CD14-positive monocyte (primary cell): ENCODE measurements at regions not wholly inside any gene's neighbourhood (a gene's known extent, or its start where the extent isn't known, plus 50 kb on each side); places are given as distances from the start of the nearest gene placed in this dataset.

Experiments used
- DNase-seq, 3 donors: peaks; one replicate each; pipeline ENCODE4 v3.0.0-alpha.2; 2011 to 2022
- H2AFZ ChIP-seq: 2 replicates; pipeline ENCODE4 v1.6.0; 2012; ENCODE audit warnings: mild to moderate bottlenecking, low read depth, low read length, inconsistent platforms; ENCODE audit not compliant: insufficient read depth, poor library complexity, severe bottlenecking
- H3K27ac ChIP-seq, 2 donors: 1 replicate in 1 of 2; 2 replicates in 1 of 2; pipeline ENCODE4 v1.5.1; 2012 to 2013; ENCODE audit warnings: low read length in 2 of 2, control low read depth in 1 of 2, inconsistent platforms in 1 of 2, low read depth in 1 of 2, mild to moderate bottlenecking in 1 of 2
- H3K27me3 ChIP-seq, 2 donors: one replicate each; pipeline versions ENCODE4 v1.6.0 to v1.6.1; 2011 to 2013; ENCODE audit warnings: low read length in 2 of 2; ENCODE audit not compliant: control insufficient read depth in 2 of 2, insufficient read depth in 2 of 2
- H3K36me3 ChIP-seq, 2 donors: replicated peaks in 1 of 2; 1 replicate in 1 of 2; 2 replicates in 1 of 2; pipeline versions ENCODE4 v1.5.1 to v1.6.1; 2012 to 2013; ENCODE audit warnings: low read length in 2 of 2, control low read depth in 1 of 2, inconsistent platforms in 1 of 2, mild to moderate bottlenecking in 1 of 2; ENCODE audit not compliant: insufficient read depth in 2 of 2, control insufficient read depth in 1 of 2
- H3K4me1 ChIP-seq, 2 donors: 1 replicate in 1 of 2; 2 replicates in 1 of 2; pipeline versions ENCODE4 v1.5.1 to v1.6.1; 2012 to 2013; ENCODE audit warnings: low read length in 2 of 2, control low read depth in 1 of 2, inconsistent platforms in 1 of 2, mild to moderate bottlenecking in 1 of 2, moderate library complexity in 1 of 2; ENCODE audit not compliant: insufficient read depth in 2 of 2, control insufficient read depth in 1 of 2
- H3K4me2 ChIP-seq: replicated peaks from 2 replicates; pipeline ENCODE3; 2012; ENCODE audit warnings: low read length, moderate library complexity, mild to moderate bottlenecking; ENCODE audit not compliant: poor library complexity, severe bottlenecking; ENCODE audit errors: extremely low read depth
- H3K4me3 ChIP-seq, 3 experiments: fragments of 200-600 bp in 1 of 3; sonication (generic) in 1 of 3; replicated peaks in 1 of 3; 1 replicate in 2 of 3; 2 replicates in 1 of 3; pipeline ENCODE4 v1.5.1; 2011 to 2013; ENCODE audit warnings: low read length in 3 of 3, mild to moderate bottlenecking in 3 of 3, control low read depth in 2 of 3, low read depth in 2 of 3, inconsistent platforms in 1 of 3, moderate library complexity in 1 of 3
- H3K79me2 ChIP-seq: 2 replicates; pipeline ENCODE4 v1.6.0; 2012; ENCODE audit warnings: mild to moderate bottlenecking, control low read depth, inconsistent platforms, low read length, moderate library complexity; ENCODE audit not compliant: insufficient read depth
- H3K9ac ChIP-seq: 2 replicates; pipeline ENCODE4 v1.6.0; 2017; ENCODE audit warnings: low read length, mild to moderate bottlenecking; ENCODE audit not compliant: insufficient read depth, poor library complexity, severe bottlenecking
- H3K9me3 ChIP-seq, 2 donors: replicated peaks in 1 of 2; 1 replicate in 1 of 2; 2 replicates in 1 of 2; pipeline versions ENCODE4 v1.5.1 to v1.6.1; 2012 to 2013; ENCODE audit warnings: low read length in 2 of 2, control low read depth in 1 of 2; ENCODE audit not compliant: control insufficient read depth in 1 of 2, insufficient read depth in 1 of 2
- H4K20me1 ChIP-seq: 2 replicates; pipeline ENCODE4 v1.6.0; 2012; ENCODE audit warnings: mild to moderate bottlenecking, low read length, control low read depth, moderate library complexity; ENCODE audit not compliant: insufficient read depth
- H3K27ac Mint-ChIP-seq, 7 donors: one replicate each; pipeline ENCODE4 v1.8.0; 2020; ENCODE audit warnings: mild to moderate bottlenecking in 7 of 7, mixed read lengths in 7 of 7, moderate library complexity in 6 of 7, inconsistent platforms in 2 of 7
- H3K27me3 Mint-ChIP-seq, 3 donors: one replicate each; pipeline ENCODE4 v1.8.0; 2021 to 2022; ENCODE audit warnings: low read depth in 3 of 3, mild to moderate bottlenecking in 3 of 3, mixed read lengths in 3 of 3, moderate library complexity in 3 of 3, inconsistent platforms in 1 of 3
- H3K36me3 Mint-ChIP-seq, 2 donors: one replicate each; pipeline ENCODE4 v1.8.0; 2020; ENCODE audit warnings: mixed read lengths in 2 of 2, inconsistent platforms in 1 of 2, mild to moderate bottlenecking in 1 of 2
- H3K4me1 Mint-ChIP-seq: one replicate; pipeline ENCODE4 v1.8.0; 2020; ENCODE audit warnings: mild to moderate bottlenecking, mixed read lengths
- H3K4me3 Mint-ChIP-seq, 2 donors: one replicate each; pipeline ENCODE4 v1.8.0; 2020; ENCODE audit warnings: mild to moderate bottlenecking in 2 of 2, mixed read lengths in 2 of 2, moderate library complexity in 1 of 2
- H3K9me3 Mint-ChIP-seq, 7 donors: one replicate each; pipeline ENCODE4 v1.8.0; 2020 to 2022; ENCODE audit warnings: mixed read lengths in 7 of 7, mild to moderate bottlenecking in 6 of 7, moderate library complexity in 6 of 7, inconsistent platforms in 2 of 7
- CTCF ChIP-seq: fragments of 200-600 bp; IDR thresholded peaks from one replicate; pipeline ENCODE4 v1.8.0; 2022; ENCODE audit warnings: antibody characterized with exemption, mild to moderate bottlenecking
- WGBS: methylation state at CpG from one replicate; pipeline ENCODE4 v1.1.5; 2013; ENCODE audit warnings: missing lambda C conversion rate; ENCODE audit not compliant: insufficient coverage; 5-methylcytosine and 5-hydroxymethylcytosine counted together
- intact Hi-C, 2 donors: fragments of 100-400 bp; cut with micrococcal nuclease; formaldehyde crosslinking; loops; one replicate each; pipeline versions ENCODE4 v1.15.0 to v1.15.1; 2023

- Histone ChIP-seq H3K4me2 (no peak overlapping the region), H3K27ac (no peak overlapping the region), H3K4me3 (no peak overlapping the region), H2AFZ (no peak overlapping the region), H3K9me3 (no peaks in the 10 kb centered on the region), H3K4me1 (peaks cover 0 to 8% of the 10 kb centered on the region in 2 donors), H4K20me1 (no peaks in the 10 kb centered on the region), H3K27me3 (no peaks in the 10 kb centered on the region), H3K36me3 (no peaks in the 10 kb centered on the region), H3K9ac (no peak overlapping the region), H3K79me2 (no peaks in the 10 kb centered on the region)
- TF ChIP-seq CTCF = no peak
- intact Hi-C loops = no loop called here
- H3K27me3 Mint-ChIP-seq = peaks cover 4 to 11% (median 4%) of the 10 kb centered on the region in 3 donors
- no peaks in the 10 kb centered on the region for H3K9me3 Mint-ChIP-seq
- DNase-seq = no peak
- peaks cover 11% of the 10 kb centered on the region for H3K4me1 Mint-ChIP-seq
- H3K4me3 Mint-ChIP-seq = no peak overlapping the region
- H3K27ac Mint-ChIP-seq = peak overlapping the region in 1 of 7 donors; percentile 83
- no peaks in the 10 kb centered on the region for H3K36me3 Mint-ChIP-seq
- 100% methylated on average over 1 of the region's 3 CpGs for WGBS
These were observed 183.6 kb upstream of the TLE3 start for GRCh38 chr15:70281261-70281810.

GRCh38 chr15:70280781-70281180 is 183.1 kb upstream of the TLE3 start:
- TF ChIP-seq CTCF = no peak
- Histone ChIP-seq H3K4me2 (no peak overlapping the region), H3K79me2 (no peaks in the 10 kb centered on the region), H3K27ac (no peak overlapping the region), H3K4me1 (peaks cover 0 to 8% of the 10 kb centered on the region in 2 donors), H3K9ac (no peak overlapping the region), H3K4me3 (no peak overlapping the region), H2AFZ (no peak overlapping the region), H4K20me1 (no peaks in the 10 kb centered on the region), H3K27me3 (no peaks in the 10 kb centered on the region), H3K9me3 (no peaks in the 10 kb centered on the region), H3K36me3 (no peaks in the 10 kb centered on the region)
- Mint-ChIP-seq H3K36me3 (no peaks in the 10 kb centered on the region), H3K27me3 (peaks cover 4 to 11% (median 4%) of the 10 kb centered on the region in 3 donors), H3K4me3 (no peak overlapping the region), H3K27ac (no peak overlapping the region), H3K9me3 (no peaks in the 10 kb centered on the region), H3K4me1 (peaks cover 11% of the 10 kb centered on the region)
- DNase-seq = no peak
- intact Hi-C loops = no loop called here
- 78% methylated on average over 5 of the region's 6 CpGs for WGBS
